ENCODE measurements at regions not wholly inside any gene's neighbourhood (a gene's known extent, or its start where the extent isn't known, plus 50 kb on each side); places are given as distances from the start of the nearest gene placed in this dataset.

DNA sequence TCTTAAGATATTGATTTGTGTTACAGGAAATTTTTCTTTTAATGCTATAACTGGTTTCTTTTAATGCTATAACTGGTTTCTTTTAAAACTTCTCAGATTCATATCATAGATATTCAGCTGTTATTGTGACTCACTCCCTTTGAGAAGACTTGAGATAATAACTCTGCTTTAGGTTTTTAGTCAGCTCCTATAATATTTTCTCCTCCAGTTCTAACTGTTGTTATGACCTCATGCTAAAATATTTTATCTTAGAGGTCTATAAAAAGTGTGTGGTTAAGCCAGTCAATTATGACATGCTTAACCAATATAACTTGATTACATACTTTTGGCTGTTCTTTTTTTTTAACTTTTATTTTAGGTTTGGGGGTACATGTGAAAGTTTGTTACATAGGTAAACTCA is 280.2 kb downstream of the PTGER3 start (continued):
- TF ChIP-seq CUX1 (IDR thresholded peaks at IDR 0.05; ENCODE audit: insufficient replicate concordance, low read depth, low read length) (no peak), ESRRA (IDR thresholded peaks at IDR 0.05; ENCODE audit: low read length) (no peak), SRF (IDR thresholded peaks at IDR 0.05; ENCODE audit: low read depth in 2 of 2, low read length in 2 of 2) (no peak), ZNF24 (IDR thresholded peaks at IDR 0.05) (no peak), CEBPB (IDR thresholded peaks at IDR 0.05; ENCODE audit: borderline replicate concordance in 1 of 2, low read depth in 2 of 2, low read length in 2 of 2) (no peak)

GRCh38 chr1:70768216-70768615 is 279.4 kb downstream of the PTGER3 start:
- CTCF ChIA-PET, result no interaction called here
- in situ Hi-C loops (cut with MboI), result no loop called here
- no peak for ATAC-seq

More at GRCh38 chr1:70768216-70768615, 279.4 kb downstream of the PTGER3 start:
- RAD21 ChIA-PET (ENCODE audit: unreplicated experiment), result no interaction called here
- Histone ChIP-seq H3K4me1 (ENCODE audit: control insufficient read depth, insufficient read depth, low read length) (no peaks in the 10 kb centered on the region), H3K9me3 (replicated peaks; ENCODE audit: control insufficient read depth, insufficient read depth, low read length) (no peaks in the 10 kb centered on the region), H3K4me2 (ENCODE audit: control insufficient read depth, insufficient read depth) (no peak overlapping the region), H2AFZ (ENCODE audit: control insufficient read depth, low read depth, low read length) (no peak overlapping the region), H4K20me1 (ENCODE audit: control insufficient read depth, insufficient read depth) (no peaks in the 10 kb centered on the region), H3K27me3 (replicated peaks in 1 of 2; ENCODE audit: control insufficient read depth in 2 of 2, insufficient read depth in 2 of 2, low read length in 1 of 2) (no peaks in the 10 kb centered on the region), H3K79me2 (ENCODE audit: control insufficient read depth, insufficient read depth, low read length) (no peaks in the 10 kb centered on the region), H3K9ac (ENCODE audit: control insufficient read depth, insufficient read depth, low read length) (no peak overlapping the region), H3K4me3 (no peak overlapping the region), H3K27ac (ENCODE audit: control insufficient read depth, insufficient read depth) (no peak overlapping the region), H3K36me3 (ENCODE audit: control insufficient read depth in 2 of 2, insufficient read depth in 2 of 2, low read length in 1 of 2) (no peaks in the 10 kb centered on the region)
- POLR2A ChIA-PET, result no interaction called here
- no peak for DNase-seq (ENCODE audit: low read depth, low spot score)
- BruUV-seq (replicated peaks), result no TSS peak
- TF ChIP-seq E2F4 (IDR thresholded peaks at IDR 0.05; ENCODE audit: low read depth, low read length), result no peak
- peak; percentile 48 for TF ChIP-seq SUZ12 (IDR thresholded peaks at IDR 0.05; ENCODE audit: unreplicated experiment)
- FAIRE-seq, result no peak
- SMC1A ChIA-PET (ENCODE audit: uncharacterized antibody, unreplicated experiment), result interaction anchor here (0.6 kb wide), 1 partner anchor 1359 kb away, joined by 3 read pairs; no protein-coding TSS in a partner anchor
- intact Hi-C loops (cut with micrococcal nuclease; ENCODE audit: unreplicated experiment), result no loop called here
- WGBS (ENCODE audit: insufficient coverage, insufficient replicate concordance, low lambda C conversion rate, missing lambda C conversion rate), result 0% methylated on average over 1 of the region's 1 CpG

Measured in GM12878 (cell line).